ENCODE measurements at regions not wholly inside any gene's neighbourhood (a gene's known extent, or its start where the extent isn't known, plus 50 kb on each side); places are given as distances from the start of the nearest gene placed in this dataset.
A peak's percentile ranks its signal among the peaks of the same experiment; 100 is the strongest.

DNA sequence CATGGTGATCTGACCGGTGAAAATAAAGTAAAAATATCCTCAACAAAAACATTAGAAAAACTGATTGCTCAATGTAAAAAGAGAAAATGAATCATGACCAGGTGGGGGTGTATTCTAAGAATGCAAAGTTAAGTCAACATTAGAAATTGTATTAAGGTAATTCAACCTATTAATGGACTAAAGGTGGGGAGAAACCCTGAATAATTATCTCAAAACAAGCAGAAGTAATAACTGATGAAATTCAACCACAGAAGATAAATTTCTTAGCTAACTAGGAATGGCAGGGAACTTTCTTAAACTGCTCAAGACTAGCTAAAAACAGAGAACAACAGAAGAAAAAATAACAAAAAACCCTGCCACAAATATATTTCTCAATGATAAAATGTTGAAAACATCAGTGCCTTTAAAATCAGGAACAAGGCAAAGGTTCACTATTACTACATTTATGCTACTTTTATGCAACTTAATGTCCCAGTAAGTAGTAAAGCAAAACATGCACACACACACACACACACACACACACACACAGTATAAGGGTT is 204.4 kb upstream of the THBS1 start:
- no peak overlapping the region for H3K4me3 ChIP-seq (ENCODE audit: low read depth in 1 of 2, low read length in 2 of 2)
- no peaks in the 10 kb centered on the region for H3K36me3 ChIP-seq (ENCODE audit: control insufficient read depth in 1 of 2, insufficient read depth in 2 of 2, low read length in 2 of 2)
- H3K27me3 ChIP-seq (ENCODE audit: low read depth, low read length): no peaks in the 10 kb centered on the region
- peaks cover 0 to 7% of the 10 kb centered on the region in 2 donors for H3K9me3 ChIP-seq (ENCODE audit: control insufficient read depth in 1 of 2, low read length in 2 of 2)
- peak overlapping the region; percentile 20 for H3K27ac ChIP-seq (ENCODE audit: low read length)
- H3K4me1 ChIP-seq (ENCODE audit: control insufficient read depth in 1 of 2, insufficient read depth in 2 of 2, low read length in 2 of 2): no peaks in the 10 kb centered on the region

DNA sequence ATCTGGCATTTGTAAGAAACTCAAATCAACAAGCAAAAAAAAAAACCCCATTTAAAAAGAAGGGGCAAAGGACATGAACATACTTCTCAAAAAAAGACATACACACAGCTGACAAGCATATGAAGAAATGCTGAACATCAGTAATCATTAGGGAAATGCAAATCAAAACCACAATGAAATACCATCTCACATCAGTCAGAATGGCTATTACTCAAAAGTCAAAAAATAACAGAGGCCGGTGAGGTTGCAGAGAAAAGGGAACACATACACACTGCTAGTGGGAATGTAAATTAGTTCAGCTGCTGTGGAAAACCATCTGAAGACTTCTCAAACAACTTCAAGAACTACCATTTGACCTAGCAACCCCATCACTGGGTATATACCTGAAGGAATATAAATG is 199.4 kb upstream of the THBS1 start:
- H3K27ac ChIP-seq (ENCODE audit: low read length): no peak overlapping the region
- no peaks in the 10 kb centered on the region for H3K36me3 ChIP-seq (ENCODE audit: control insufficient read depth in 1 of 2, insufficient read depth in 2 of 2, low read length in 2 of 2)
- H3K4me1 ChIP-seq (ENCODE audit: control insufficient read depth in 1 of 2, insufficient read depth in 2 of 2, low read length in 2 of 2): no peaks in the 10 kb centered on the region
- no peaks in the 10 kb centered on the region for H3K9me3 ChIP-seq (ENCODE audit: control insufficient read depth in 1 of 2, low read length in 2 of 2)
- no peaks in the 10 kb centered on the region for H3K27me3 ChIP-seq (ENCODE audit: low read depth, low read length)
- no peak overlapping the region for H3K4me3 ChIP-seq (ENCODE audit: low read depth in 1 of 2, low read length in 2 of 2)

DNA sequence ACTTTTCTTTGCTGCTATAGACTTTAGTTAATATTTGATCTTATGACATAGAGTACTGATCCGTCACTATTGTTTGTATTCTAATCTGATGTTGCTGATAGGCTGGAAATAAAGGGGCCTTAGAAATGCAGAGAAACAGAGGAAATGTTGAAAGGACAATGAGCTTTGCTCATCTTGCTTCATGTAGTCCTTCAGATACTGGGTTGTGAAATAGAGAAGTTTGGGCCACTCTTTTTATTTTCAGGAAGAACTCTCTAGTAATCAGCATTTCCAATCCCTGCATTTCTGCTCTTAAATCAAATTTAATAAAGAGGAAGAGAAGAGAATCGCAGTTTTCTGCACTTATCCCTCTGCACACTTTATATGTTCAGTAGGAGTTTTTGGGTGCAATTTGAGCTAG is 192.8 kb upstream of the THBS1 start:
- no peak overlapping the region for H3K4me3 ChIP-seq (ENCODE audit: low read depth in 1 of 2, low read length in 2 of 2)
- no peaks in the 10 kb centered on the region for H3K27me3 ChIP-seq (ENCODE audit: low read depth, low read length)
- no peaks in the 10 kb centered on the region for H3K36me3 ChIP-seq (ENCODE audit: control insufficient read depth in 1 of 2, insufficient read depth in 2 of 2, low read length in 2 of 2)
- H3K9me3 ChIP-seq (ENCODE audit: control insufficient read depth in 1 of 2, low read length in 2 of 2): no peaks in the 10 kb centered on the region
- H3K27ac ChIP-seq (ENCODE audit: low read length): no peak overlapping the region
- no peaks in the 10 kb centered on the region for H3K4me1 ChIP-seq (ENCODE audit: control insufficient read depth in 1 of 2, insufficient read depth in 2 of 2, low read length in 2 of 2)

DNA sequence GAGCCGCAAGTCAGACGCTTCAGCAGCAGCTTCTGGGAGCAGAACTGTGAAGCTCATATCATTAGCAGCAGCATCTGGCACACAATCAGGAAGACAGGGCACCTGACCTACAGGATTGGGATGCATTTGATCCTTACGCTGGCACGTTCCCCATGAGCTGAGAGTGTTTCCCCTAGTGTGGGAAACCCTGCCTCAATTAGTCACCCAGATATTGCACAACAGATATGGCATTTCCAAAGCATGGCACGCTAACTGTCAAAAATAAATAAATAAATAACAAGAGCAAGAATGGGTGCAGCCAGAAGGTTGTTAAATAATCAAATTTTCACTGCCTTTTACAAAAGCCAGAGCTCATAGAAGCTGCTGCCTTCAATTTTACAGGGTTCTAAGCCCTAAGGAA is 189.6 kb upstream of the THBS1 start:
- Histone ChIP-seq H3K4me1 (ENCODE audit: control insufficient read depth in 1 of 2, insufficient read depth in 2 of 2, low read length in 2 of 2) (no peaks in the 10 kb centered on the region), H3K36me3 (ENCODE audit: control insufficient read depth in 1 of 2, insufficient read depth in 2 of 2, low read length in 2 of 2) (no peaks in the 10 kb centered on the region), H3K27me3 (ENCODE audit: low read depth, low read length) (no peaks in the 10 kb centered on the region), H3K27ac (ENCODE audit: low read length) (no peak overlapping the region), H3K4me3 (ENCODE audit: low read depth in 1 of 2, low read length in 2 of 2) (no peak overlapping the region), H3K9me3 (ENCODE audit: control insufficient read depth in 1 of 2, low read length in 2 of 2) (no peaks in the 10 kb centered on the region)

DNA sequence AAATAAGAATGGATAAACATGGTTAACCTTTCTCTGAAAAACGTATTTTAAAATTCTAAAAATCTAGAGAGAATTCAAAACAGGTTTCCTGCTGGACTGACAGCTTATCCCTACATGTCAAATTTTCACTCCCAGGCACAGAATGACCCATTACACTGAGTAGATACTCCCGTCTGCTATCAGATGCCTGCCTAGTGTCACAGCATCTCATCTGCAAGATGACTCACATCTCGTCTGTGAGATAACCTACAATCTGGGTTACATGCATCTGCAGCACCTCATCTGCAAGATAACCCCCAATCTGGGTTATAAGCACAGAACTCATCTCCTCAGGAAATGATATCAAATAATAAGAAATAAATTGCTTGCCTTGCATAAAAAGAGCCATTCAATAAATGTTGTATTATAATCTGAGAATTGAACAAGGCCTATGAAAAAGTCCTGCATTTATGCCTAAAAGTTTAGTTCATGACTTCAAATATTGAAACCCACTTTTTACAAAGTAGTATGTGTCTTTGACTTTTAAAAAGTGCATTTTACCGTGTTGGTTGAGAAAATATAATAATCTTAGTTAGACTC is 188.3 kb upstream of the THBS1 start:
- Histone ChIP-seq H3K36me3 (ENCODE audit: control insufficient read depth in 1 of 2, insufficient read depth in 2 of 2, low read length in 2 of 2) (no peaks in the 10 kb centered on the region), H3K4me1 (ENCODE audit: control insufficient read depth in 1 of 2, insufficient read depth in 2 of 2, low read length in 2 of 2) (no peaks in the 10 kb centered on the region), H3K27me3 (ENCODE audit: low read depth, low read length) (no peaks in the 10 kb centered on the region), H3K4me3 (ENCODE audit: low read depth in 1 of 2, low read length in 2 of 2) (no peak overlapping the region), H3K27ac (ENCODE audit: low read length) (no peak overlapping the region), H3K9me3 (ENCODE audit: control insufficient read depth in 1 of 2, low read length in 2 of 2) (no peaks in the 10 kb centered on the region)

DNA sequence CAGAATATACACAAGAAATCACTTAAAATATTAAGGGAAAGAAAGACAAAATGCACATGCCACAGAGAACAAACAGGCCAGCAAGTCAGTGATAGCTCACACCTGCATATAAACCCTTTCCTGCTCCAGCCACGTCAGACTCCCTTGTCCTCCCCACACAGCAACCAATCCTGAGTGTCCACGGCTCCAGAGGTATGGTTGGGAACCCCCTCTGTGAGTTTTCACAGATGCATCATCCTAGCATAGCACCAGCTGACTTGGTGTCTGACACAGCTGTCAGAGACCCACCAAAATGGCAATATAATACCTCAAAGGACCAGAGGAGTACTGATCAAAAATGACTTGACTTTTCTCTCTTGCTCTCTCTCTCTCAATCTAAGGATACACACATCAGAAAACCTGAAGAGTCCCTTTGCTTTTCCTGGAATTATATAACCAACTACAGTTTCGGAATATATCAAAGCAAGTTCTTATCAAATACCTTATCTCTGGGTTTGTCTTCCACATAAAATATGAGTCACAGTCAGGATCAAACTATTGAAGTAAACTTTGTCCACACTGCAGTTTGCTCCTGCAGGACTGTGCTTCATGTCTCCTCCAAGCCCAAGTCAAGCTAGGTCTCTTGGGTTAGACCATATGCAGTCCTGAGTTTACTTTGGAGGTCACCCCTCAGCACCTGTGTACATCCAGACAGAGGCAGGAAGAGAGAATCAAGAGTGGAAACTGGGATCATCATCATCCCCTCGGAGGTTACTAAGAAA is 187.1 kb upstream of the THBS1 start:
- Histone ChIP-seq H3K4me1 (ENCODE audit: control insufficient read depth in 1 of 2, insufficient read depth in 2 of 2, low read length in 2 of 2) (no peaks in the 10 kb centered on the region), H3K4me3 (ENCODE audit: low read depth in 1 of 2, low read length in 2 of 2) (no peak overlapping the region), H3K9me3 (ENCODE audit: control insufficient read depth in 1 of 2, low read length in 2 of 2) (no peaks in the 10 kb centered on the region), H3K27ac (ENCODE audit: low read length) (no peak overlapping the region), H3K36me3 (ENCODE audit: control insufficient read depth in 1 of 2, insufficient read depth in 2 of 2, low read length in 2 of 2) (no peaks in the 10 kb centered on the region), H3K27me3 (ENCODE audit: low read depth, low read length) (no peaks in the 10 kb centered on the region)

DNA sequence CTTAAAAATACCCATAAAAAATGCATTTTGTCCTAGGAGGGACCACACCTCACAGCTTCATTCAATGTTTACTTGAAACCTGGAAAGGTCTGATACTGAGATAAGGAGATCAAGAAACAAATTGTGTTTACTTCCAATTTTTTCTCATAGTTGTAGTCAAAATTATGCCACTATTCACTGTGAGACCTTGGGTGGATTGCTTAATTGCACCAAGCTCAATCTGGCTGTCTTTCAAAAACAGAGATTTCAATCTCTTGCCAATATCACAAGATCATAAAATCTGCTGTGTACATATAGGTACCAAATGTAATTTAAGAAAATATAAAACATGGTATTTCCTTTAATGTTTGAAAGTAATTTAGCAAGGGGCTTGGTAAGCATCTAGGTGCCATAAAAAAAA is 186.4 kb upstream of the THBS1 start:
- H3K4me1 ChIP-seq (ENCODE audit: control insufficient read depth in 1 of 2, insufficient read depth in 2 of 2, low read length in 2 of 2): no peaks in the 10 kb centered on the region
- no peaks in the 10 kb centered on the region for H3K36me3 ChIP-seq (ENCODE audit: control insufficient read depth in 1 of 2, insufficient read depth in 2 of 2, low read length in 2 of 2)
- no peak overlapping the region for H3K27ac ChIP-seq (ENCODE audit: low read length)
- H3K4me3 ChIP-seq (ENCODE audit: low read depth in 1 of 2, low read length in 2 of 2): no peak overlapping the region
- no peaks in the 10 kb centered on the region for H3K9me3 ChIP-seq (ENCODE audit: control insufficient read depth in 1 of 2, low read length in 2 of 2)
- H3K27me3 ChIP-seq (ENCODE audit: low read depth, low read length): no peaks in the 10 kb centered on the region

DNA sequence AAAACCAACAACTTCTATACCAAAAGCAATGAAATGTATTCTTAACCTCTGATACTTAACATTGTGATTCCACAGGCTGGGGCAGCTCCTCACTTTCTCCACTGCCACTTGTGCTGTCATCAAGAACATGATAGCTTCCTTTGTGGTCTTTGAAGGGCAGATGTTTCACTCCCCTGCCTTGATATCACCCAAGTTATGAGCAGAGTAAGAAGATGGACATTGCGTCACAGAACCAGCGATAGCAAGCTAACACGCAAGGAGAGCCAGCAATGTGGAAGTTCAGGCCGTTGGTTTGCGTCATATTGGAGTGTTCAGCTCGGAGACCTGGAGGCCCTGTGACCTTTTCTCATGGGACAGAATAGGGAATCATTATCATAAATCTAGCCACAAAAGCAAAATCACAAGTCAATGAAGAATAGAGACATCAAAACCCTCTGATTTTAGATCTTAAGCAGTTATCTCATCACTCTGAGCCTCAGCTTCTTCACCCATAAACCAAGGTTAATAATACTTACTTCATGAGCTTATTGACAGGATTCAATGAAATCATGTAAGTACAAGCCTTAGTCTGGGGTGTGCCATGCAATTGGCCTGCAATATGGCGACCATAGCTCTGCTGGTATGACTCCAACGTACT is 183.8 kb upstream of the THBS1 start:
- Histone ChIP-seq H3K4me1 (ENCODE audit: control insufficient read depth in 1 of 2, insufficient read depth in 2 of 2, low read length in 2 of 2) (peaks cover 0 to 5% of the 10 kb centered on the region in 2 donors), H3K36me3 (ENCODE audit: control insufficient read depth in 1 of 2, insufficient read depth in 2 of 2, low read length in 2 of 2) (no peaks in the 10 kb centered on the region), H3K9me3 (ENCODE audit: control insufficient read depth in 1 of 2, low read length in 2 of 2) (no peaks in the 10 kb centered on the region), H3K4me3 (ENCODE audit: low read depth in 1 of 2, low read length in 2 of 2) (no peak overlapping the region), H3K27ac (ENCODE audit: low read length) (no peak overlapping the region), H3K27me3 (ENCODE audit: low read depth, low read length) (no peaks in the 10 kb centered on the region)

DNA sequence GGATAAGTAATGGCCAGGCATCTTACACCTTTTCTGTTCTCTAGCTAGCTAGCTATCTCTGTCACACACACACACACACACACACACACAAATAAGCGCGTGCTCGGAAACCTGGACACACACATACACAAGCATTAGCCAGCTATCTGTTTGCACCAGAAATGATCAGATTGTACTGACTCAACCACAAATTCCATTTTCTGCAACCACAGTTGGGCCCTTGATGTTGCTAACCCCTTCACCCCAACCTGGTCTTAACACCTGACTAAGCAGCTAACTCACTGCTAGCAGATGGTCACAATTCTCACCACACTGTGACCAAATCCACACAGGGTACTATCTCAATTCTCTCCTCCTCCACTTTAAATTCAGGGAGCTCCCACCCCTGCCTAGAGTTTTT is 183.0 kb upstream of the THBS1 start:
- Histone ChIP-seq H3K9me3 (ENCODE audit: control insufficient read depth in 1 of 2, low read length in 2 of 2) (no peaks in the 10 kb centered on the region), H3K36me3 (ENCODE audit: control insufficient read depth in 1 of 2, insufficient read depth in 2 of 2, low read length in 2 of 2) (no peaks in the 10 kb centered on the region), H3K4me1 (ENCODE audit: control insufficient read depth in 1 of 2, insufficient read depth in 2 of 2, low read length in 2 of 2) (peaks cover 0 to 5% of the 10 kb centered on the region in 2 donors), H3K27me3 (ENCODE audit: low read depth, low read length) (no peaks in the 10 kb centered on the region), H3K27ac (ENCODE audit: low read length) (no peak overlapping the region), H3K4me3 (ENCODE audit: low read depth in 1 of 2, low read length in 2 of 2) (no peak overlapping the region)

DNA sequence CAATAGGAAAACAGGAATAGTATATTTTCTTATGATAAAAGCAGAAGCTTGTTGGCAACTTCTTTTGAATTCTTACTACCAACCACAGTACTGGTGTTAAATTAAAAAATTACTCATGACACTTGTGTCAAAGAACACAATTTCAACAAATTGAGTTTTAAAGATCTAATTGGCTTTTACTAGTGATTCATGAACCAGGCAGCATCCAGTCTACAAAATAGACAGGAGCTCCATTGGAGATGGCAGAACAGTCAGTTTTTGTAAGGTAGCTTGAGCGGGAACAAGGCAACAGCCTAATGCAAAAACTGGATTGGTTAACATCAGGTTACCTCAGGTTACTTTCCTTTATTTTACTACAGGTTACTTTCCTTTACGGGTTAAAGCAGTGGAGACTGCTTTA is 181.3 kb upstream of the THBS1 start:
- no peak overlapping the region for H3K27ac ChIP-seq (ENCODE audit: low read length)
- H3K27me3 ChIP-seq (ENCODE audit: low read depth, low read length): no peaks in the 10 kb centered on the region
- H3K4me3 ChIP-seq (ENCODE audit: low read depth in 1 of 2, low read length in 2 of 2): no peak overlapping the region
- no peaks in the 10 kb centered on the region for H3K9me3 ChIP-seq (ENCODE audit: control insufficient read depth in 1 of 2, low read length in 2 of 2)
- peaks cover 0 to 10% of the 10 kb centered on the region in 2 donors for H3K4me1 ChIP-seq (ENCODE audit: control insufficient read depth in 1 of 2, insufficient read depth in 2 of 2, low read length in 2 of 2)
- no peaks in the 10 kb centered on the region for H3K36me3 ChIP-seq (ENCODE audit: control insufficient read depth in 1 of 2, insufficient read depth in 2 of 2, low read length in 2 of 2)

DNA sequence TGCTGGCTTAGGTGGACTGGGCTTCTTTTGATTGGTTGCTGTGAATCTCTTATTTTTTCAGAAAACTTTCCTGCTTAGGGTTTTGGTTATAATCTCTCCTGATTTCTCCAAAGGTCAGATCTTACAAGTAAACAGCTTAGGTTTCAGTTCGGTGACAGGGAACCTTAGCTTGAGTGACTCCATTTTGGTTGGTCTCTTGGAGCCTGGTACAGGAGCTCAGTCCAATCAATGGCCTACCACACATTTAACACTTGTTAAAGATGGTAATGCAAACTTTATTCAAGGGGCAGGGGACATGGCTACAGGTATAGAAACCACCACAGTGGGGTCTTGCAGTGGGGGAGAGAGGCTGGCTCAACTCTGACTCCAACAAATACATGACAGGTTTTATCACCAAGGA is 180.9 kb upstream of the THBS1 start:
- Histone ChIP-seq H3K27ac (ENCODE audit: low read length) (no peak overlapping the region), H3K9me3 (ENCODE audit: control insufficient read depth in 1 of 2, low read length in 2 of 2) (no peaks in the 10 kb centered on the region), H3K27me3 (ENCODE audit: low read depth, low read length) (no peaks in the 10 kb centered on the region), H3K36me3 (ENCODE audit: control insufficient read depth in 1 of 2, insufficient read depth in 2 of 2, low read length in 2 of 2) (no peaks in the 10 kb centered on the region), H3K4me1 (ENCODE audit: control insufficient read depth in 1 of 2, insufficient read depth in 2 of 2, low read length in 2 of 2) (peaks cover 0 to 10% of the 10 kb centered on the region in 2 donors), H3K4me3 (ENCODE audit: low read depth in 1 of 2, low read length in 2 of 2) (no peak overlapping the region)

All from muscle layer of duodenum (tissue), 2 donors.